D721Med (cell line): ENCODE measurements at regions not wholly inside any gene's neighbourhood (a gene's known extent, or its start where the extent isn't known, plus 50 kb on each side); places are given as distances from the start of the nearest gene placed in this dataset.

Experiments
- DNase-seq: peaks from one replicate; pipeline ENCODE4 v3.0.0; 2011; ENCODE audit warnings: low spot score; ENCODE audit not compliant: insufficient read length
- FAIRE-seq: peaks from 2 replicates; lab custom pipeline; 2011; peaks lifted over from hg19 to GRCh38; lab: Jason Lieb, UNC
- CTCF ChIP-seq: IDR thresholded peaks from 2 replicates; pipeline ENCODE4 v1.5.1; 2012; ENCODE audit warnings: mild to moderate bottlenecking, control low read depth; ENCODE audit not compliant: insufficient read depth; ENCODE audit errors: missing control alignments

GRCh38 chr6:81838031-81838430, 85.5 kb upstream of the TENT5A start:
- TF ChIP-seq CTCF, result no peak
- DNase-seq (no peak), FAIRE-seq (no peak)

DNA sequence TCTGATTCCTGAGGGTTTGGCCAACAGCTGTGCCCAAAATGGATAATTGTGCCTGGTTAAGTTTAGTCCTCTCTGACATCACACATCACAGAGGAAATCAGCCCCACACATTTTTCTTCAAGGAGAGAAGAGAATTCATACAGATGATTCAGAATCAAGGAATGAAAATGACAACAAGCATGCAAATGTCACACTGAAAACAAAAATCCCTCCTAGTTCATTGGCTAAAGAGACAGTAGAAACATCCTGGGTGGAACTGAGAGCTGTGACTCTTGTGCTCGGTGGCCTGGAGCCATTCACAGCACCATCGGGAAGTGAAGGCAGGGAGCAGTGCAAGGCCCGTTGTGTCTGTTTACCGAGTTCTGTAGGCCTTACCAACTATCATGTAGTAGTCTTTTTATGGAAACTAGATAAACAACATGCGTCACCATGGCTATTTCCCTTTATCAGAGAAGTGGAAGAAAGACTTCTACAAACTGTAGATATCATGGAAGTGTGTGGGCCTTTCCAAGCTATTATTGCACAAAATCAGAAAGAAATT, 81.7 kb upstream of the TENT5A start:
- TF ChIP-seq CTCF, result no peak
- FAIRE-seq, result no peak
- no peak for DNase-seq

GRCh38 chr6:81832304-81832703, 79.8 kb upstream of the TENT5A start:
- DNase-seq (no peak), FAIRE-seq (no peak)
- no peak for TF ChIP-seq CTCF

DNA sequence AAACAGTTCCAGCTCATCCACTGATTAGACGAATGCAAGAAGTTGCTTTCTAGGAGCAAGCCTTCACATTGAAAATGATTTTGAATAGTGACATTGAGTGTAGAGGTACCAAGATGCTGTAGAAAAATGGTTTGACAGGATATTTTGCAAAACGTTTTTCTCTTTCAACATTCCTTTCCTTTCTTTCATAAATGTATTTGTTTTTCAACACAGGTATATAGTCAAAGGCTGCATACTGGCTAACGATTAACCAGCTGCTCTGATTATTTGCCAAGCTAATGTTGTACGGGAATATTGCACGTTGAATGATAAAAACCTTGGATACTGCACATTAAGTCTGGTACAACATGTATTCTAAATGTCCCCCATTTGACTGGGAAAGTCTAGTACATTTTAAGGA, 78.8 kb upstream of the TENT5A start:
- no peak for TF ChIP-seq CTCF
- FAIRE-seq (no peak), DNase-seq (no peak)

GRCh38 chr6:81826784-81827183, 74.3 kb upstream of the TENT5A start:
- FAIRE-seq (no peak), DNase-seq (no peak)
- no peak for TF ChIP-seq CTCF

GRCh38 chr6:81822568-81822967, 70.1 kb upstream of the TENT5A start:
- FAIRE-seq (no peak), DNase-seq (no peak)
- TF ChIP-seq CTCF, result no peak

- FAIRE-seq, result no peak
- no peak for DNase-seq
- no peak for TF ChIP-seq CTCF
Measured at GRCh38 chr6:81821449-81821848, 69.0 kb upstream of the TENT5A start.
